GM19372 (cell line): ENCODE measurements at regions not wholly inside any gene's neighbourhood (a gene's known extent, or its start where the extent isn't known, plus 50 kb on each side); places are given as distances from the start of the nearest gene placed in this dataset.

ENCODE experiments used
- ATAC-seq: cut with Tn5 transposase; IDR thresholded peaks from one replicate; pipeline ENCODE4 v1.9.1; 2021; ENCODE audit warnings: mild to moderate bottlenecking, low read depth, moderate library complexity; ENCODE audit not compliant: unreplicated experiment

DNA sequence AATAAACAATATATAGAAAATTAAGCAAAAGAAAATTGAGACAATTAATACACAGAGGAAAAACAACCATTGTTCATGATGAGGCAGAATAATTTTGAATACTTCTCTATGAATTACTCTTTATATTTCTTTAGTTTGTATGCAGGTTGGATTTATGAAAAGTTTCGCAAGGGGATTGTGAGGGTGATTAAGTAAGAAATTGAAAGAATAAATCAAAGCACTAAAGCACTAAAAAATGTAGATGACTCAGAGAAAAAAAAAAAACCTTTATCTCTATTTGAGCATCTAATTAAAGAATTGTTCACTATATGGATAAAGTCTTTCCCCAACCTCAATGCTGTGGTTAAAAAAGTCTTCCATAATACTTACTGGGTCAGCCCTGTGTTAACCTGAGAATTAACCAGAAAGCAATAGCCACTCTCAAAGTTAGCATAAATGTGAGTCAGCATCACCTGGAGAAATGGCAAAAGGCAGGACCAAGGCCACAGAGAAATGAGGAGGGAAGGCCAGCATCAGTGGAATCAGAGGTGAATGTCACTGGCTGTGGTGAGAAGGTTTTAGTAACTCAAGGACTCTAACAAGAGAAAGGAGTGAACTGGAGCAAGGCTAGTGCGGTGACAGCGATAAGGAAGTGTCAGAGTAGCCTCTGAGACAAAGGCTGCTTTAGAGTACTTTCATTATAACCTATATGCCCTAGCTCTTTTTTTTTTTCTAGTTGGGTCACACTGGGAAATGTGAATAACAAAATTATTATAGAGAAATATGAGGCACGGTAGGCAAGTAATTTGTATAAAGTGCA, 310.4 kb downstream of the KCNC2 start:
- ATAC-seq, result no peak

DNA sequence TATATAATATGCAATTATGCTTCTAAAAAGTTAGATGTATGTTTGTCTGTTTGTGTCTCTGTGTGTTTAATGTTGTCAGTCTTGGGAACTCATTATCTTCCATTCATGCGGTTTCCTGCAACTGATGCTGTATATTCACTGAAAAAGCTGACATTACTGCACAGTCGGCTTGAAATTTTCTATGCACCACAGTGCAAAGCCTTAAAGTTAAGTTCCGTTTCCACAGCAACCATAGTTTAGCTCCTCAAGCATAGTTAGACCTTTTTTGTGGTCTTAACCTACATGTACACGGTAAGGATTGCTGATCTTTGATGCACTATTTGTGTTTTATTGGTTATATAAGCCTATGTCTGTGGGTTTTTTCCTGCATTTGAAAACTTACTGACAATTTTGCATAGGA, 309.4 kb downstream of the KCNC2 start:
- no peak for ATAC-seq

DNA sequence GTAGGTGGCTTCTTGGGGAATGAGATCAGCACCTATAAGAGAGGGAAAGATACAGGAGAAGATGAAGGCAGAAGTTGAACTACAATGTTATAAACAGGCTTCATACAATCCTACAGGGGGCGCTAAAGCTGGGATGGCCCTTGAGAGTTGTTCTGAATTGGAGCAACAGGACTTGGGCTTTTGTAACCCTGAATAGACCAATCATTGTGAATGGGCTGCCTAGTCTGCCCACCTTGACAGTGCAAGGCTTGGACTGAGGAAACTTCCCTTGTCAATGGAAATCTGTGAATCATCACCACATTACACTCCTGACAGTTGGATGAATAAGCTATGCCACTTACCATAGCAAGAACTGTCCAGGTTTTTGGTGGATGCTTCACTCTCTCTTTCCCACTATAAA, 306.1 kb downstream of the KCNC2 start:
- ATAC-seq, result no peak

DNA sequence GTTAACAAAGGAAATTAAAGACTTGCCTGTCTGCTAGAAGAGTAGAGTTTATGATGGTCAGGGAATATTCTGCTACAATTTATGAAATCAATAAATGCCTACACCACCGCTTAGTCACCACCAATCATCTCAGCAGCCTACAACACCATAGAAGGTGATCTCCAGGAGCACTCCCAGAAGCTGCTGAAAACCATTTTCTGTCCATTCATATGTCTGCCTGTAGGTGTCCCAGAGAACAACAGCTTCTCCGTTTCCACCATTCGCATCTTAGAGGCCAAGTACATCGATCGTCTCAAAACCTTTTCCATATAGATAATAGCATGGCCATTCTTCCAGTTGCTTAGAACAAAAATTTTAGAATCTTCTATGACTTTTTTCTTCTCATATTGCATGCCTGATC, 303.4 kb downstream of the KCNC2 start:
- no peak for ATAC-seq

DNA sequence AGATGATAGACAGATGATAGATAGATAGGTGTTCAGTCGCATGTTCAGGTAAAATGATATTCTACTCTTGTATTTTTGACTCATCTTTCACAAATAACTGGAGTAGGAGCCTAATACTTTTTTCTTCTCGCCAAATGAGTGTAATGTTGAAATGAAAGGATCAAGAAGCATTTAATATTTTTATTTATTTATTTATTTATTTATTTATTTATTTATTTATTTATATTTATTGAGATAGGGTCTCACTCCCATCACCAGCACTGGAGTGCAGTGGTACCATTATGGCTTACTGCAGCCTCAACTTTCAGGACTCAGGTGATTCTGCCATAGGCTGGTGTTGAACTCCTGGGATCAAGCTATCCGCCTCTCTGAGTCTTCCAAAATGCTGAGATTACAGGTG, 298.8 kb downstream of the KCNC2 start:
- no peak for ATAC-seq

DNA sequence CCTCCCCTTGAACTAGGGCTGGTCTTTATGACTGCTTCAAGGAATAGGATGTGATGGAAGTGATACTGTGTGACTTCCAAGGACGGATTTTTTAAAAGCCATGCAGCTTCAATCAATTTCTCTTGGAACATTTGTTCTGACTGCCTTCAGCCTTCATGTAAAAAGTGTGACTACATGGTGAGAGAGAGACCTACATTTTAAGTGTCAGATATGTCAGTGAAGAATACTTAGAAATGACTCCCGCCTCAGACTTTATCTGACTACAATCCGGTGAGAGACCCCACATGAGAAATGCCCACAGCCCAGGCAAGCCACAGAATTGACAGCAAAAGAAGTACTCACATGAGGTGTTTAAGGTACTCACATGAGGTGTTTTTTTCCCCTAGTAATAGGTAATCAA, 295.3 kb downstream of the KCNC2 start:
- no peak for ATAC-seq

DNA sequence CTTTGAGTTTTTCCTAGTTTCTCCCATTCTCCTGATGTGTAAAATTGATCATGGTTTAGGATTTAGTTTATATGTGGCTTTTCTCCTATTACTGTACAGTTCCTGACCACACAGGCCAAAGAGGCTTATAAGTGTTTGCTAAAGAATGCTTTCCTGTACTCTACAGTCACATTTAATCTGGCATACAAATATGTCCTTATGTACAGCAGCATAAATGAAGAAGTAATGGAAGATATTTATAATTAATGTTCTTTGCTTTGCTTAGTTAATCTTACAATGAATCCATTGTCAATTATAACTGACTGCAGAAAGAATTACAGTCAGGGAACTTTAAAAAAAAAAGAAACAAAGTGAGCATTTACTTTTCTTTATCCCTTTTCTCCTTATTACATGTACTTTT, 293.9 kb downstream of the KCNC2 start:
- ATAC-seq, result no peak

DNA sequence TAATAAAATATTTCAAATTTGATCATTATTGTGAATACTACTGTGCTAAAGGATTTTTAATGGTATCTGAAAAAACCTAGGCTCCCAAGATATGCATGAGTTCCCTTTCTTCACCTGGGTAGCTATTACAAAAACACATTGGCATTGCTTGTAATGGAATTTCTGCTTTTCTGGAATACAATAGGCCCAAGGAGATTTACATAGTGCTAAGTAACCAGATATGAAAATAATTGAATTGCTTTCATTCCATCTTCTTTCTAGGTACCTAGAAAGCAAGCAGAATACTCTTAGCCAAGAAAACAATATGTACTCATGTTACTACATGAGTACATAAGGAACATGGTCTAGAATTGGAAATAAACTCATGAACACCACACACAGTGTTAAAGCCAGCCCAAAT, 291.9 kb downstream of the KCNC2 start:
- no peak for ATAC-seq

DNA sequence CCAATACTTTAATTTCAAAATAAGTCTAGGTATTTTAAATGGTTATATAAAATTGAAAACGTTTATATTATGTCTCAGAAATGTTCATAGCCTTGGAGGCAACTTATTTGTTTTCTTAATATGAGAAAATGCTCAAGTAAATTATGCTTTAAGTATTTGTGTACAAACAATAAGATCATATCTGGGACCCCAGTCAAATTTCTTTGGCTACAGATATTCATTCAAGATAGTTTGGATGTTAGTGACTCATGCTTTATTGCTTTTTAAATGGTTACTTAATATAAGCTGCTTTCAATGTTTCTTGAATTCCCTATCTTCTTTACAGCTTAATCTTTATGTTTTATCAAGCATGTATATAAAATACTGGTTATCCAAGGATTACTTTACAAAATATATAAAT, 291.3 kb downstream of the KCNC2 start:
- no peak for ATAC-seq

DNA sequence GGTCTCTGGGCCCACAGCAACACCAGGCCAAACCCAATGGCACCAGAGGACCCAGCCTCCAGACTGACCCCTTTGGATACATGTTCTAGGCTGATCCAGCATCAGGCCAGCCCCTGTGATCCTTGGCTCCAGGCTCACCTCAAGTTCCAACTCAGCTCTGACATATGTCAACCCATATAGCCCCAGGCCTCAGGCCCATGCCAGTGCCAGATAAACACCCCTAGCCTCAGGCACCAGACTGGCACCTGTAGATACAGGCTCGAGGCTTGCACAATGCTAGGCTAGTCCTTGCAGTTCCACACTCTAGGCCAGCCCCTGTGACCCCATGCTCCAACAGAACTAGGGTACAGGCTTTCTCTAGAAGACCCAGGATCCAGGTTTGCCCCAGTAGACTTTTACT, 287.5 kb downstream of the KCNC2 start:
- ATAC-seq, result no peak

DNA sequence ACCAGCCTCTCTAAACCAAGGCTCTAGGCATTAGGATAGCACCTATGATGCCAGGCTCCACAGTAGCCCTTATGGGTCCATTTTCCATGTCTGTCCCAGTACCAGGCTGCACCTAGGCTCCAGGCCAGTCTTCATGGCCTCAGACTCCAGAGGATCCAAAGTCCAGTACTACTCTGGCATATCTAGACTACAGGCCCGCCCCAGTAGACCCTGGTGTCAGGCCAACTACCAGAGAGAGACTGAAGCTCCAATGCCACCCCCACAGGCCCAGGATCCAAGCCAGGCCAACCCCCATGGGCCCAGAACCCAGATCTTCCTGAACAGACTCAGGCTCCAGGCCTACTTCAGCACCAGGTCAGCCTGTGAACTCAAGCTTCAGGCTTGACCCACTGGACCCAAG, 287.0 kb downstream of the KCNC2 start:
- ATAC-seq, result no peak

DNA sequence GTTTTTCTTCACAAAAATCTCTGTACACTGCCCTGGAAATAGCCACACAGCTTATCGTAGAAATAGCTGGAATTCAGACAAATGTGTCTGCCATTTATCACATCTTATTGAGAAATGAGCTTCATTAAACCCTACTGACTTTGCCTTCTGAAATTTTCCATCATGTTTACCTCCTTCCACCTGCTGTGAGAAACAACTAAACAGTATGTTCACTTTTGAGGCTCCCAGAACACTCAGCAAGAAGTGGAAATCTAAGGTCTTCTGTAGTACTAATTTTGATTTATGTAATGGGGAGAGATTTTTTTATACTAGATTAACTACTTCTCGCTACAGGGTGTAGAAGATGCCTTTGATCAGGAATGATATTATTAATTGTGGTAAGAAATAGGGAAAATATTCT, 268.0 kb downstream of the KCNC2 start:
- ATAC-seq, result no peak

DNA sequence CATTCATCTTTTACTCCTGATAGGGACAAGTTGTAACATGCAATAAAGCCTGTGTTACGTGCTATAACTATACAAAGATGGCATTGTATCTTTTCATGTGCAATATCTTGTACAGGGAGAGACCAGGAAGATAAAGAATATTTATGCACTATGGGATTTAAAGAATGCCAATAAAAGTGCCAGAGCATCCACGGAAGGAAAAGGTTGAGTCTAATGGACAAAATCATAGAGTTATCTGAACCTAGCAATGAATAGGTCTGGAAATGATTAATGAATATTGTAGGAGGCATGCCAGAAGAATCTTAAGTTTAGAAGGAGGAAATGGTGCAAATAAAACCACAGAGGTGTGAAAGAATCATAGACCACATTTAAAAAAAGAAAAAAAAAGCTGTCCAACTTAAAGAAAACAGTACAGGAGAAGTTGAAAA, 263.9 kb downstream of the KCNC2 start:
- no peak for ATAC-seq

DNA sequence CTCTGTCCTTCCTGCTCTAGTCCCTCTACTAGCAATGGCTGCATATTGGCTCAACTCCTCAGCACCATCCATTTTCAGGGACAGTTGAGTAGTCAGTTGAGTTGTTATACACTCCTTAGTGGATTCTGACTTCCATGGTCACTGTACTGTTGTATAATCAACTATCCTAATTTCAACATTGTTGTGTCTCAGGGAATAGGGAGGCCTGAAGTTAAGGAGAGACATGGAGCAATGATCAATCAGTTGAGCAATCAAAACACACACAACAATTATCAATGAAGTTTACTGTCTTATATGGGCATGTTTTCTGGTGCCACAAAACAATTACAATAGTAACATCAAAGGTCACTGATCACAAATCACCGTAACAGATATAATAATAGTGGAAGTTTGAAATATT, 255.9 kb downstream of the KCNC2 start:
- ATAC-seq, result no peak

DNA sequence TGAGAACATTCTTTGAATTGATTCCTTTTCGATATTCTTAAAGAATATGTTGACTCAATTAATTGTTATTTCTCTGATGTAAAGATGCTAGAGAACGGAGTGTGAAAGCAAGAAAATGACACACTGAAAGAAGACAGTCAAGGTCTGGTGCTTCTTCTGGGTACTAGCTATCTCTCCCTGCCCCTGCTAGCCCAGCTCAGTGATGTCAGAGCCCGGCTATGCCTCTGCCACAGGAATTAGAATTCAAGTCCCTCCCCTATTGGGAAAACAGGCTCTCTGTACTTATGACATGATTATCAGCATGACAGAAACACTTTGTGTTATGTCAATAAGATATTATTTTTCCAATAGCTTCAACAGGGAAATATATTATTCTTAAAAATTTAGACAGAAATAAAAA, 252.4 kb downstream of the KCNC2 start:
- no peak for ATAC-seq

DNA sequence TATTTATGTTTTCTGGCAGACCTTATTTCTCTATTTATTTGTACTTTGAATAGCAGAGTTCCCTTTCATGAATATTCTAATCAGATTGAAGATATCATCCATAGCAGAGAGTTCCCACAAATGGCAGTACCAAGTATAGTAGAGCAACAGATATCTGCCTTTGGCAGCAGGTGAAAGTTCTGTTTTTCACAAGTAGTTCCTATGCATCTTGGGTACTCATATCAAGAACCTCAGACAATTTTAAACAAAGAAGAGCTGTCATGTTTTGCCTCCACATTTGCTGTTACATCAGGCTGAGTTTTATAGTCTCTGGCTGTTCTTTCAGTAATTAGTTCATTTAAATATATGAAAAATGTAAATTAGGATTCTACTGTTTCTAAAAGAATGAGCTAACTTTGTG, 252.0 kb downstream of the KCNC2 start:
- ATAC-seq, result no peak

DNA sequence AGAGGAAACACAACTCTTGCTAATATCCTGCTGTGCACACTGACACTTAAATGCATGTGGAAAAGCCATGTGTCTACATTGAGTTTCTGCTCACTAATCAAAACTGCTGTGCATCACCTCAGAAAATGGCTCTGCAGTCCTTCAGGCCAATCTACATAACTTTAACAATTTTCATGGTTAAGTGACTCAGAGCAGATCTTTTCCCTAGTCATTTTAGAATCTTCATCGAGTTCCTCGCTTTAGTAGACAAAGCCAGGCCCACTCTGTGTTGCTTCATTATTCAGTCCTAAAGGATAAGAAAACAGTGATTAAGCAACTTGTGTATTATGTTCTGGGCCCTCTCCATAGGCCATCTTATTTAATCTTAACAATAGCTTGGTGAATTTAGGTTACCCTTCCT, 250.0 kb downstream of the KCNC2 start:
- no peak for ATAC-seq

DNA sequence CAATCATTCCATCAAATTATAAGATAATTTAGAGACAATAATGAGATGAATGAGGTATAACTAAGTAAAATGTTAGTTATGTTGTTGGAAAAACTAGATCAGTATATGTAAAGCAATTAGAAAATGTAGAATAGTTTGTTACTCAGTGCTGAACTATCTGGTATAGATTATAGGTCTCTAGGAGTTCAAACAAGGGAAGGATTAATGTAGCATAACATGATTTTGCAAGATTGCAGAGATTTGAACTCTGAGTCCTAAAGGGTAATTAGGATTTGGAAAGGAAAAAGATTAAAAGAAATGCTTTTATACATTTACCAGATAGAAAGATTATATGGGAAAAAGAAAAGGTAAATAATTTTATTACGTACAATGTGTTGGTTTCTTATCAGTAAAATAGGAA, 246.3 kb downstream of the KCNC2 start:
- ATAC-seq, result no peak

DNA sequence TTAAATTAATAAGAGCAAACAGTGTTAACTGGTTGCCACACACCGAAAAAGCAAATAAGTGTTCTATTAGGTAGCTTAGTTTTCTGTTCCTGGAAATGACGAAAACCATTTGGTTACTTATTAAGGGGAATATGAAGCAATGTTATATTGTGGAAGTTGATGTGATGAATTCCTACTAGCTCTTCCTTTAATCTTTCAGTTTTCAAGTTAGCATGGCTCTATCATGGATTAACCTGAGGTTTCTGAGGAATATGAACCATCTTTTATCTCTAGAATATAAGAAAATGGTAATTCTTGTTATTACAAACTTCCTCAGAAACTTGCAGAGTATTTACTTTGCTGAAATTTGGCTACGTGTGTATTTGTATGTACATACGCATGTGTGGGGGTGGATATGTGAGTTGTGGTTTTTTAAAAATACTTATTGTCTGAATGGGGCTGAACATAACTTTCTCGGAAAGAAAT, 245.7 kb downstream of the KCNC2 start:
- ATAC-seq, result no peak

DNA sequence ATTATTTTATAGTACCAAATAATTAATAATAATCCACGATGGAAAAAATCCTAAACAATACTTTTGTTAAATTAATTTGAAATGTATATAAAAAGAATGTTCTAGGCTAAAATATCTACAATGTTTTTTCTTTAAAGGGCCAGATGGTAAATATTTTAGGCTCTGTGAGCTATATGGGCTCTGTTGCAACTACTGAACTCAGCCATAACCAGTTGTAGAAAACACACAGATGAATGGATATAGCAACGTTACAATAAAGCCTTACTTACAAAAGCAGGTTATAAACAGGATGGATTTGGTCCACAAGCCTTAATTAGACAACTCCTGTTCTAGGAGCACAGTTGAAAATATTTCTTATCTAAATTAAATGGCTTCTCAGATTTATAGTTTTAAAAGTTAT, 245.2 kb downstream of the KCNC2 start:
- ATAC-seq, result no peak

DNA sequence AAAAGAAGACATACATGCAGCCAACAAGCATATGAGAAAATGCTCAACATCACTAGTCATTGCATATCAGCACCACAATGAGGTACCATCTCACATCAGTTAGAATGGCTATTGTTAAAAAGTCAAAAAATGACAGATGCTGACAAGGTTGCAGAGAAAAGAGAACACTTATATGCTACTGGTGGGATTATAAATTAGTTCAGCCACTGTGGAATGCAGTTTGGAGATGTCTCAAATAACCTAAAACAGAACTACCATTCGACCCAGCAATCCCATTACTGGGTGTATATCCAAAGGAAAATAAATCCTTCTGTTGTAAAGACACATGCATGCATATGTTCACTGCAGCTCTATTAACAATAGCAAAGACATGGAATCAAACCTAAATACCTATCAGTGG, 238.4 kb downstream of the KCNC2 start:
- no peak for ATAC-seq

DNA sequence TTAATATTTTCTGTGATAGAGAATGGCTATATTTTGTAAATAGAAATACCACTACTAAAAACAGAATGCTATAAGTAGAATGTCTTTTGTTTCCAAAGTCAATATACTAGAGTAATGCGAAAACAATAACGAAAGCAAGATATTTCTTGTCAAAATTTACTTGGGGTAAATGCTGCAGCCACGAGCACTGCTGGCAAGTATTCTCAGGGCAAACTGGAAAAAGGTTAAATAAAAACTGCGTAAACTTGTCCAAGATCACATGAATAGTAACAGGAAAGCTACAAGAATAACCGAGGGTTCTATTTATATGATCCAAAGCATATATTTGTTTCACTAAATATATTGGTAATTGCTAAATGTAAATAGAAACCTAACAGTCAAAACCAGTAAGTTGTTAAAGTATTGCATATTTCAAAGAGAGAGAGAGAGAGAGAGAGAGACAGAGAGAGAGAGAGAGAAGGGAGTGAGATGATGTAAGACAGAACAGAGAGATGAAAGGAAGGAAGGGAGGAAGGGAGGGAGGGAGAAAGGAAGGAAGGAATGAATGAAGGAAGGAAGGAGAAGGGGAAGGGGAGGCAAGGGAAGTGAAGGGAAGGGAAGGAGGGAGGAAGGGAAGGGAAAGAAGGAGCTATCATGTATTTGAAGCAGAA, 231.7 kb downstream of the KCNC2 start:
- no peak for ATAC-seq
